H1 (cell line): ENCODE measurements at regions not wholly inside any gene's neighbourhood (a gene's known extent, or its start where the extent isn't known, plus 50 kb on each side); places are given as distances from the start of the nearest gene placed in this dataset.
"Not testable (repeated sequence)": the region's sequence is repeated elsewhere in the genome, so short reads cannot be mapped to it uniquely, and the experiment has no call there.

ENCODE experiments used
- CTCF ChIA-PET: fragments of 300-600 bp; sonication (Branson Sonifier 250); formaldehyde crosslinking; loops from one replicate; lab custom pipeline; 2021; ENCODE audit not compliant: partially characterized antibody; lab: Charles Lee
- POLR2A ChIA-PET: fragments of 300-600 bp; sonication (Branson Sonifier 250); formaldehyde crosslinking; loops from one replicate; lab custom pipeline; 2021; ENCODE audit warnings: inconsistent platforms; ENCODE audit not compliant: partially characterized antibody; lab: Charles Lee
- DNase-seq, 2 experiments: peaks; one replicate each; pipeline versions ENCODE4 v3.0.0 to v3.0.0-alpha.2; 2010 to 2022; ENCODE audit warnings: low spot score in 2 of 2, low read depth in 1 of 2, mixed read lengths in 1 of 2
- FAIRE-seq: peaks from 2 replicates; lab custom pipeline; 2011; peaks lifted over from hg19 to GRCh38; lab: Jason Lieb, UNC
- H2AFZ ChIP-seq: 2 replicates; pipeline ENCODE4 v1.8.1; 2012; ENCODE audit warnings: low read length, inconsistent platforms
- H2AK5ac ChIP-seq: 2 replicates; pipeline ENCODE4 v1.6.1; 2013; ENCODE audit warnings: low read depth, low read length
- H2BK120ac ChIP-seq: replicated peaks from 2 replicates; pipeline ENCODE3; 2013; ENCODE audit warnings: low read depth, low read length, inconsistent platforms
- H2BK12ac ChIP-seq: 2 replicates; pipeline ENCODE4 v1.6.1; 2013; ENCODE audit warnings: low read depth, low read length
- H2BK15ac ChIP-seq: 2 replicates; pipeline ENCODE4 v1.6.1; 2013; ENCODE audit warnings: low read length
- H2BK20ac ChIP-seq: 2 replicates; pipeline ENCODE4 v1.6.1; 2013; ENCODE audit warnings: low read length
- H2BK5ac ChIP-seq: 2 replicates; pipeline ENCODE4 v1.6.1; 2013; ENCODE audit warnings: low read depth, low read length
- H3K14ac ChIP-seq: 2 replicates; pipeline ENCODE4 v1.6.1; 2013; ENCODE audit warnings: inconsistent platforms; ENCODE audit not compliant: insufficient read length
- H3K18ac ChIP-seq: 2 replicates; pipeline ENCODE4 v1.6.1; 2013; ENCODE audit warnings: low read length; ENCODE audit errors: extremely low read depth
- H3K23ac ChIP-seq: 2 replicates; pipeline ENCODE4 v1.6.1; 2013; ENCODE audit warnings: inconsistent platforms; ENCODE audit not compliant: insufficient read length
- H3K23me2 ChIP-seq: 2 replicates; pipeline ENCODE4 v1.6.1; 2013; ENCODE audit warnings: low read depth, low read length
- H3K27ac ChIP-seq: 2 replicates; pipeline ENCODE4 v1.6.1; 2011; ENCODE audit warnings: low read depth, low read length, inconsistent platforms
- H3K27me3 ChIP-seq, 4 experiments: replicated peaks in 1 of 4; 1 replicate in 1 of 4; 2 replicates in 3 of 4; pipeline versions ENCODE4 v1.6.1 to v1.8.1; 2011 to 2013; ENCODE audit warnings: low read length in 3 of 4, mild to moderate bottlenecking in 3 of 4, inconsistent platforms in 2 of 4, mixed read lengths in 2 of 4, moderate library complexity in 1 of 4; ENCODE audit not compliant: control insufficient read depth in 3 of 4, insufficient read depth in 3 of 4; ENCODE audit errors: extremely low read depth in 1 of 4
- H3K36me3 ChIP-seq, 4 experiments: 2 replicates each; pipeline versions ENCODE4 v1.6.1 to v1.8.1; 2011 to 2013; ENCODE audit warnings: mild to moderate bottlenecking in 4 of 4, low read length in 3 of 4, moderate library complexity in 2 of 4, control low read depth in 1 of 4, inconsistent platforms in 1 of 4; ENCODE audit not compliant: insufficient read depth in 4 of 4, control insufficient read depth in 2 of 4
- H3K4ac ChIP-seq: replicated peaks from 2 replicates; pipeline ENCODE3; 2013; ENCODE audit warnings: low read length, low read depth, mixed read lengths, inconsistent platforms; ENCODE audit not compliant: insufficient read length
- H3K4me1 ChIP-seq, 4 experiments: replicated peaks in 1 of 4; 1 replicate in 1 of 4; 2 replicates in 3 of 4; pipeline versions ENCODE4 v1.6.1 to v1.8.1; 2011 to 2013; ENCODE audit warnings: low read length in 3 of 4, inconsistent platforms in 2 of 4, mixed read lengths in 1 of 4; ENCODE audit not compliant: insufficient read depth in 4 of 4, control insufficient read depth in 3 of 4
- H3K4me2 ChIP-seq, 2 experiments: 2 replicates each; pipeline versions ENCODE4 v1.6.1 to v1.8.1; 2011 to 2013; ENCODE audit warnings: low read depth in 2 of 2, low read length in 2 of 2, control low read depth in 1 of 2, inconsistent platforms in 1 of 2, mild to moderate bottlenecking in 1 of 2; ENCODE audit not compliant: insufficient read depth in 1 of 2
- H3K4me3 ChIP-seq, 4 experiments: fragments of 200-600, 300-600 bp in 1 of 4; sonication (generic), shearing (Covaris generic), sonication (Bioruptor Twin) in 1 of 4; 2 replicates each; pipeline versions ENCODE4 v1.5.1 to v1.8.1; 2011 to 2016; ENCODE audit warnings: low read length in 4 of 4, low read depth in 3 of 4, control low read depth in 2 of 4, inconsistent platforms in 2 of 4, mild to moderate bottlenecking in 2 of 4, mixed read lengths in 1 of 4, moderate library complexity in 1 of 4; ENCODE audit not compliant: insufficient read depth in 2 of 4; ENCODE audit errors: extremely low read depth in 1 of 4
- H3K56ac ChIP-seq: replicated peaks from 2 replicates; pipeline ENCODE3; 2013; ENCODE audit warnings: low read depth, mild to moderate bottlenecking, mixed read lengths, low read length, inconsistent platforms; ENCODE audit not compliant: insufficient read length
- H3K79me1 ChIP-seq: 2 replicates; pipeline ENCODE4 v1.6.1; 2013; ENCODE audit warnings: low read depth, low read length, control low read depth
- H3K79me2 ChIP-seq, 2 experiments: 2 replicates each; pipeline versions ENCODE4 v1.6.1 to v1.8.1; 2012 to 2013; ENCODE audit warnings: low read length in 2 of 2, mild to moderate bottlenecking in 2 of 2, inconsistent platforms in 1 of 2; ENCODE audit not compliant: insufficient read depth in 2 of 2, control insufficient read depth in 1 of 2
- H3K9ac ChIP-seq, 4 experiments: replicated peaks in 1 of 4; 1 replicate in 1 of 4; 2 replicates in 3 of 4; pipeline versions ENCODE4 v1.6.1 to v1.8.1; 2011 to 2013; ENCODE audit warnings: low read depth in 3 of 4, low read length in 3 of 4, control low read depth in 2 of 4, mild to moderate bottlenecking in 2 of 4, moderate library complexity in 2 of 4, inconsistent platforms in 1 of 4; ENCODE audit errors: extremely low read depth in 1 of 4
- H3K9me3 ChIP-seq, 2 experiments: 2 replicates each; pipeline versions ENCODE4 v1.6.1 to v1.8.1; 2012 to 2013; ENCODE audit warnings: mild to moderate bottlenecking in 2 of 2, moderate library complexity in 2 of 2, control low read depth in 1 of 2, inconsistent platforms in 1 of 2, low read depth in 1 of 2, low read length in 1 of 2, mixed read lengths in 1 of 2; ENCODE audit not compliant: insufficient read depth in 2 of 2
- H4K20me1 ChIP-seq, 2 experiments: replicated peaks in 1 of 2; 2 replicates each; pipeline versions ENCODE3 to v1.8.1; 2011 to 2013; ENCODE audit warnings: inconsistent platforms in 2 of 2, low read length in 2 of 2, mild to moderate bottlenecking in 1 of 2; ENCODE audit not compliant: insufficient read depth in 2 of 2, control insufficient read depth in 1 of 2
- H4K5ac ChIP-seq: 2 replicates; pipeline ENCODE4 v1.6.1; 2013; ENCODE audit warnings: low read length, low read depth, mixed read lengths, inconsistent platforms; ENCODE audit not compliant: insufficient read length
- H4K8ac ChIP-seq: 2 replicates; pipeline ENCODE4 v1.8.0; 2013; ENCODE audit warnings: mild to moderate bottlenecking, moderate library complexity, low read length, inconsistent platforms; ENCODE audit not compliant: insufficient read depth; ENCODE audit errors: extremely low read depth
- H4K91ac ChIP-seq: replicated peaks from 2 replicates; pipeline ENCODE3; 2013; ENCODE audit warnings: low read length, mixed read lengths, inconsistent platforms; ENCODE audit not compliant: insufficient read length
- WGBS, 2 experiments: shearing (Covaris generic) in 1 of 2; methylation state at CpG; one replicate each; pipeline versions ENCODE4 v1.1.6 to v1.1.7; 2013 to 2015; ENCODE audit warnings: low lambda C conversion rate in 2 of 2, mixed read lengths in 2 of 2, inconsistent platforms in 1 of 2, low coverage in 1 of 2, missing lambda C conversion rate in 1 of 2; ENCODE audit not compliant: insufficient replicate concordance in 2 of 2, insufficient coverage in 1 of 2, insufficient read length in 1 of 2; ENCODE audit errors: extremely low coverage in 1 of 2, missing lambda C conversion rate in 1 of 2; 5-methylcytosine and 5-hydroxymethylcytosine counted together

- POLR2A ChIA-PET: not testable (repeated sequence)
Observed at GRCh38 chr5:1617236-1617755, 93.5 kb upstream of the LPCAT1 start.

DNA sequence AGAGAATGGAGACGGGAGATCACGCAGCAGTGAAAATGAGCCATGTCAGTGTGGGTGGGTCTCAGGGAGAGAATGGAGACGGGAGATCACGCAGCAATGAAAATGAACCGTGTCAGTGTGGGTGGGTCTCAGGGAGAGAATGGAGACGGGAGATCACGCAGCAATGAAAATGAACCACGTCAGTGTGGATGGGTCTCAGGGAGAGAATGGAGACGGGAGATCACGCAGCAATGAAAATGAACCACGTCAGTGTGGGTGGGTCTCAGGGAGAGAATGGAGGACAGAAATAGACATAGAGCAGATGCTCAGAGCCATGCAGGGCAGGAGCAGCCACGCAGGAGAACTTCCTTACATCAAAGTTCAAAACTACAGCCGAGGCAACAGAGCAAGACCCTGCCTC, 89.8 kb upstream of the LPCAT1 start:
- H3K36me3 ChIP-seq, H4K8ac ChIP-seq, H3K4me2 ChIP-seq, H3K4ac ChIP-seq, H2AFZ ChIP-seq, DNase-seq, H3K18ac ChIP-seq, H2BK15ac ChIP-seq, H4K91ac ChIP-seq, H3K27ac ChIP-seq, H3K56ac ChIP-seq, H3K14ac ChIP-seq, H2BK5ac ChIP-seq, H3K23me2 ChIP-seq, FAIRE-seq, POLR2A ChIA-PET, H3K79me1 ChIP-seq, H2BK20ac ChIP-seq, H2AK5ac ChIP-seq, H3K79me2 ChIP-seq, H3K23ac ChIP-seq, H3K9ac ChIP-seq, H3K9me3 ChIP-seq, CTCF ChIA-PET, H3K4me1 ChIP-seq, H2BK12ac ChIP-seq, H3K4me3 ChIP-seq, H2BK120ac ChIP-seq, H4K20me1 ChIP-seq, H3K27me3 ChIP-seq, H4K5ac ChIP-seq: not testable (repeated sequence)
- WGBS, 2 experiments: 91% methylated on average over 10 of the region's 13 CpGs; no CpG with 5 or more reads in 1 of the 2 experiments

More at GRCh38 chr5:1617236-1617755, 93.5 kb upstream of the LPCAT1 start:
- H3K18ac ChIP-seq, H2BK5ac ChIP-seq, H3K79me1 ChIP-seq, H3K9ac ChIP-seq, H3K4ac ChIP-seq, H3K36me3 ChIP-seq, H3K56ac ChIP-seq, H2BK15ac ChIP-seq, H2BK120ac ChIP-seq, DNase-seq, H2BK12ac ChIP-seq, H4K8ac ChIP-seq, H3K23ac ChIP-seq, H4K91ac ChIP-seq, H3K4me3 ChIP-seq, H3K27me3 ChIP-seq, H2AFZ ChIP-seq, H3K27ac ChIP-seq, H4K20me1 ChIP-seq, H3K4me1 ChIP-seq, H3K14ac ChIP-seq, H3K4me2 ChIP-seq, H3K79me2 ChIP-seq, H2BK20ac ChIP-seq, FAIRE-seq, H2AK5ac ChIP-seq, H4K5ac ChIP-seq, H3K23me2 ChIP-seq: not testable (repeated sequence)
- CTCF ChIA-PET: interaction anchor here (0.9 to 2.3 kb wide), 7 partner anchors 16 to 137 kb away, joined by 3 to 6 read pairs (median 3); no protein-coding TSS in a partner anchor
- WGBS, 2 experiments: 87% methylated on average over 16 of the region's 16 CpGs; no CpG with 5 or more reads in 1 of the 2 experiments
- peaks cover 6 to 18% of the 10 kb centered on the region in 2 experiments; a peak in 3 of 4 replicates for H3K9me3 ChIP-seq
